ENCODE measurements at regions not wholly inside any gene's neighbourhood (a gene's known extent, or its start where the extent isn't known, plus 50 kb on each side); places are given as distances from the start of the nearest gene placed in this dataset.

DNA sequence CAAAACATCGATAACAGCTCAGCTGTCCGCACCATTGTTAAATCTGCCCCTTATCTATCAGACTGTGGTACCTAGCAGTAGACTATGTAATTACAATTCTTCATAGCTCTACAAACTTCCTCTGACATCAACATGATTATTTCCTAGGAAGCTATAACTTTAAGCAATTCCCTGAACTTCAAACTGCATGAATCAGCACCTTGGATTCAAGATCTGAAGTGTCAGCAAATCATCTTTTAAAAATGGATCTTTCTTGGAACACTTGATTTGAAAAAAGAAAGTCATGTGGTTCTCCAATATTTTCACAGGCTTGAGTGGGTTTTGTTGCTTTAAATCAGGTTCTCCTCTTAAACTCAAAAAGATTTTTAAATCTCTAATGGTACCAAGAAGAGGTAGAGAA is 680.7 kb upstream of the LMCD1 start:
- TF ChIP-seq YY1 (IDR thresholded peaks at IDR 0.05) (no peak), JUND (IDR thresholded peaks at IDR 0.05) (no peak), RAD21 (IDR thresholded peaks at IDR 0.05) (no peak)
- TF ChIP-seq, protein P1, sequence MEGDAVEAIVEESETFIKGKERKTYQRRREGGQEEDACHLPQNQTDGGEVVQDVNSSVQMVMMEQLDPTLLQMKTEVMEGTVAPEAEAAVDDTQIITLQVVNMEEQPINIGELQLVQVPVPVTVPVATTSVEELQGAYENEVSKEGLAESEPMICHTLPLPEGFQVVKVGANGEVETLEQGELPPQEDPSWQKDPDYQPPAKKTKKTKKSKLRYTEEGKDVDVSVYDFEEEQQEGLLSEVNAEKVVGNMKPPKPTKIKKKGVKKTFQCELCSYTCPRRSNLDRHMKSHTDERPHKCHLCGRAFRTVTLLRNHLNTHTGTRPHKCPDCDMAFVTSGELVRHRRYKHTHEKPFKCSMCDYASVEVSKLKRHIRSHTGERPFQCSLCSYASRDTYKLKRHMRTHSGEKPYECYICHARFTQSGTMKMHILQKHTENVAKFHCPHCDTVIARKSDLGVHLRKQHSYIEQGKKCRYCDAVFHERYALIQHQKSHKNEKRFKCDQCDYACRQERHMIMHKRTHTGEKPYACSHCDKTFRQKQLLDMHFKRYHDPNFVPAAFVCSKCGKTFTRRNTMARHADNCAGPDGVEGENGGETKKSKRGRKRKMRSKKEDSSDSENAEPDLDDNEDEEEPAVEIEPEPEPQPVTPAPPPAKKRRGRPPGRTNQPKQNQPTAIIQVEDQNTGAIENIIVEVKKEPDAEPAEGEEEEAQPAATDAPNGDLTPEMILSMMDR (IDR thresholded peaks at IDR 0.05; ENCODE audit: low read depth, low read length, missing input control): no peak
